Testis (tissue), 2 donors: ENCODE measurements at regions not wholly inside any gene's neighbourhood (a gene's known extent, or its start where the extent isn't known, plus 50 kb on each side); places are given as distances from the start of the nearest gene placed in this dataset.

ENCODE experiments used
- CTCF ChIP-seq, 3 experiments: fragments of 450-650 bp in 2 of 3; fragments of 200-600 bp in 1 of 3; sonication (generic) in 1 of 3; IDR thresholded peaks; one replicate each; pipeline ENCODE4 v1.5.1; 2016 to 2019; ENCODE audit warnings: antibody characterized with exemption in 3 of 3, mild to moderate bottlenecking in 2 of 3, moderate library complexity in 1 of 3
- POLR2A ChIP-seq: fragments of 450-650 bp; IDR thresholded peaks from one replicate; pipeline ENCODE4 v1.6.1; 2017; ENCODE audit warnings: antibody characterized with exemption, mild to moderate bottlenecking, moderate library complexity

GRCh38 chr5:68915079-68915478 lies 178.7 kb upstream of the SLC30A5 start:
- TF ChIP-seq CTCF (IDR thresholded peaks at IDR 0.05) (no peak), POLR2A (no peak)
